Muscle of arm (tissue), 1 donor: ENCODE measurements at regions not wholly inside any gene's neighbourhood (a gene's known extent, or its start where the extent isn't known, plus 50 kb on each side); places are given as distances from the start of the nearest gene placed in this dataset.
A peak's percentile ranks its signal among the peaks of the same experiment; 100 is the strongest.
"Not testable (repeated sequence)": the region's sequence is repeated elsewhere in the genome, so short reads cannot be mapped to it uniquely, and the experiment has no call there.

Experiments used
- DNase-seq: peaks from one replicate; pipeline ENCODE4 v3.0.0-alpha.2; 2013

DNA sequence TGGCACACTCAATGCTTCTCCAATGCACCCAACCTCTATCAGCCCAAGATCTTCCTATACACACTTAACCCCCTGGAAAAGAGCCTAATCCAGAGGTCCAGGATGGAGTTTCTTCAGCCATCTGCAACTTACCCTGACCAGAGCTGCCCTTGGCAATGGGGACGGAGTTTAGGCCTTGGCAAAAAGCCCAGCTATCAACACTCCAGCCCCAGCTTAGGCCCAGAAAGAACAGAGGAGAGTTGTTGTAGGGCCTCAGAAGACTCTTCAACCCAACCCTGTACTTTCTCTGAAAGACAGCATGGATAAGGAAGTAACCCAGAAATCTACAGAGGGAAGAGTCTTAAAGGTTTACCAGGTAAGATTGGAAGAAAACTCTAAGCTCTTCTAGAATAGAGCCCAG lies 219.3 kb upstream of the PELI2 start:
- DNase-seq, result no peak

DNA sequence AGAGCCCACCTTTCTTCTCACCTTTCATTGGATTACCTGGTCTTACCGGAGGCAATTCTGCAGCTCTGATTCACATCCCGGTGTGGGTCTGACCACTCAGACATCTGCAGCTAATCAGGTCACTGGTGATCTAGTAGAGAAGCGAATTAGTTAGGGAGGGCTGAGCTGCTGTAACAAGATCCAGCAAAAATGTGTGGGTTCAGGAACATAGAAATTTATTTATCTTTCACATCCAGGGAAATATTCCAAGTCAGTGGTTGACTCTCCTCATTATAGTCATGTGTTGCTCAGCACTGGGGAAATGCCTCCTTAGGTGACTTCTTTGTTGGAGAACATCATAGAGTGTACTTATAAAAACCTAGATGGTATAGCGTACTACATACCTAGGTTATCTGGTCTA lies 218.7 kb upstream of the PELI2 start:
- no peak for DNase-seq

DNA sequence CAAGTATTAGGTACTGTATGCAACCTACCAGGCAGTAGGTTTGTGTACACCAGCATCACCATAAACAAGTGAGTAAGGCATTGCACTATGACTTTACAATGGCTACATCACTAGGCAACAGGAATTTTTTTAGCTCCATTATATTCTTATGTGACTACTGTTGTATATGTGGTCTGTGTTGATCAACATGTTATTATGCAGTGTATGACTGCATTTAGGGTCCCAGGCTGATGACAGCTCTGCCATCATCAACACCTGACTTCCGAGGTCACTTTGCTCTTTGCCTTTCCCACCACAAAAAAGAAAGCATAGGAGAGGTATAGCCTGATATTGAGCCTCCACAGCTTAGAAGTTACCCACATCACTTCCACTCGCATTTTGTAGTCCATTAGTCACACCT lies 217.5 kb upstream of the PELI2 start:
- DNase-seq, result no peak

DNA sequence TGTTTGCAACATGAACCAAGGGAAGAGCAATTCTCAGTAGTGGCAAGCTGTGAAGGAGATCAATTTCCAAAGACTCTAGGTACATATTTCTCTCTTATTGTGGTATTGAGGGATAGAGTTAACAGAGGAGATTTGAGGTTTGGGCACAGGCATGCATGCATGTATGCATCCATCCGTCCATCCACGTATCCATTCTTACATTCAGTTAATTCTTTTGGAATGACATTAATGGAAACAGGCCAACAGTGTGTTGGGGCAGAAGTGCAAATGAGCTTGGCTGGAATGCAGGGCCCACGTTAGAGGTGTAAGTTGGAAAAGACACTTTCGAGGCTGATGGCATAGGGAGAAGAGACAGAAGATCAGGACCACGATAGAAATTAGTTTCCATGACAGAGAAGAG lies 216.9 kb upstream of the PELI2 start:
- no peak for DNase-seq

DNA sequence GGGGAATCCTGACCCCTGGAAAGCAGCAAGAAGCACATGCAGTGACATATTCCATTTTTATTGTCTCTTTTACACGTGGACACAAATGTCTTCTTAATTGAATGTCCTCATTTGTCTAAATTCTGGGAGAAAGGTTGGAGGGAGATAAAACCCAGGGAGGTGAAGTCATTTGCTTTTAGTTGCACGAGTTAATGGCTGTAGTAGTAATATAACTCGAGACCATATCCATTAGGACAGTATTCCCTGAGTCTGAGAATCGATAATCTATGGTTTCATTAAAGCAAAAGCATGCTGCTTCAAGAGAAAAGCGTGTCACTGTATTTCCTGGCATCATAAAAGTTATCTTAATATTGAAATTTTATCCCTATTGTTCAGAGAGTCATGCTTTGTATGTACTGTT lies 216.0 kb upstream of the PELI2 start:
- DNase-seq, result no peak

DNA sequence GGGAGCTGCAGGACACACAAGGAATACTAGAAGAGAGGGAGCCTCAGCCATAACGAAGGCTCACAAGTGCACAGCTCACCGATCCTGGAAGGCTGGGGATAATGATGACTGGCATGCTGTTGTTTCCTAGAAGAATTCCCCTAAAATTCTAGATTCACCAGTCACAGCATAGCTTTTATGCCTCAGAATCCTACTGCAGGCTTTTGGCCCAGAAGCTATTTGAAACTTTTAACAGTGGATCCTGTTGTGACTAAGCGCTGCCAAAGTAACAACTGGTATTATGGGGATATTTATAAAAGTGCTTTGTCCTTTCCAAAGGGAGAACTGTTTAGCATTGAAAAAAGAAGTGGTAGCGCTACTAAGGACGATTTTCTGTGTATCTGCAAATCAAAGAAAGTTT lies 214.1 kb upstream of the PELI2 start:
- no peak for DNase-seq

DNA sequence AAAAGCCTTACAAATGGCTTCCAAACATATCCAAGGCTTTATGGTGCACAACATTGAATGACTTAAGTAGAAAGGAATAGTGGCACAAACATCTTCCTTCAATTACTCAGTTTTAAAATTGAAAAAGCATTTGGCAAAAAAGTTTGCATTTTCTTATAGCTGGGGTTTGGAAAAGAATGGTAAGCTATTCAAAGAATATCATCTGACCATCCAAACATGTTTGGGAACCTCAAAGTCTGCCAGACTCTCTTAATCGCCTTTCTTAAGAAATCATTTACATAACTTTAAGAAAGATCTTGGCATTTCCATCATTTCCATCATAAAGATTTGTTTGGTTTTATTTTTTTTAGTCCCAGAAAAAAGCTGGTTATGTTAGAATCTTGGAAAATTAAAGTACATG lies 210.1 kb upstream of the PELI2 start:
- DNase-seq, result no peak

DNA sequence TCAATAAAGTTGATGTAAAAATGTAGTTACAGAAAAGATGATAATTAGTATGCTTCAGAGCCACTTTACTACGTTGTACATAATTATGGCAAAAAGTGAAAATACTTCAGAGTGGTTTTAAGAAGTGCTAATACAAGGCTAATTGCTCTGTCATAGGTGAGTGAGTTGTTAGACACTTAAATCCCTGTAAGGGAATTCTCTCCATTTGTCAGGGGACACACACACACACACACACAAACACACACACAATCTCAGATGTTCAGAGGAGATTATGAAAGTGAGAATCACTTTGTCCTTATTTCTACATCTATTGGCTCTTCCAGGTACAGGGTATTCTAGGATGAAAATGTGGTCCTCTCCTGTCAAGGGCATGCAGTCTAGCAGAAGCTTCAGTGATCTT lies 208.3 kb upstream of the PELI2 start:
- no peak for DNase-seq

DNA sequence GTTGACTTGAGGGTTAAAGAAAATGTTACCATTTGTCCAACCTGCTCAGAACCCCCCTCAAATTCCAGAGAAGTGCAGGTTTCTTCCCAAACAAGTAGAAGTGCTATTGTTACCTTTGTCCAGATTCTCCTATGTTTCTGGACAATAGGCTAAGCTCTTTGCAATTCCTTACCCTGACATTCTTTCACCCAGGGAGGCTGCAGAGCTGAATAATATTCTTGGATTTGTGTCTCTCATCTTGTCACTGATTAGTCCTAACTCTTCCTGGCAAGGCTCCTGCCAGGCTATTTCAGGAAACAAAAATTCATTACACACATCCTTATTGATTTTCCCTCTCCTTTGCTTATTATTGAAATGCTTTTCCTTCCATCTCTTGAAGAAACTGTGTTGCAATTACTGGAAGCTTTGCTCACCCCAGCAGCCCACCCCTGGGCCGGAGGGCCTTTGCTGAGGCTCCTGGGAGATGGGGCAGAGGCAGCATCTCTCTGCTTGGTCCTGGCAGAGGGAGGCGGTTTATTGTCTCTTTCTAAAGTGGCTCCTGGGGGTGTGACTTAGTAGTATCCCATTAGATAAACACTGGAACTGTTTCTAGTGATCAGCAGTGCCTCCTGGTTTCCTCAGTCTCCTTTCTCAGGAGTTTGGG lies 207.5 kb upstream of the PELI2 start:
- no peak for DNase-seq

DNA sequence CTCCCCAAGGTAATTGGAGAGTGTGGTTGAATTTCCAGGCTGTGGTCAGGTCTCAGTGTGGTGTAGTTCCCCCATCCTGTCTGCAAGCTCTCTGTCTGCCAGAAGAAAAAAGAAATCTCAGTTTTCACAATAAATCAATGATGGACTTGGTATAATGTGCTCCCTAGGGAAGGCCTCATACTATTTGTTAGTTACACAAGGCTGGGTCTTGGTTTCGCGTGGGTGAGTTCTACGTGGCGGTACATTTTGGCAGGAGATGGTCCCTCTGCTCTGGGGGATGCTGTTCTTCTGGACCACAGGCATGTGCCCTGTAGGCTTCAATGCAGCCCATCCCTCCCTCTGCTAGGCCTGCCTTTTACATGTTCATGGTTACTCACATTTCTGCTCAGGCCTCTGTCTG lies 206.4 kb upstream of the PELI2 start:
- no peak for DNase-seq

DNA sequence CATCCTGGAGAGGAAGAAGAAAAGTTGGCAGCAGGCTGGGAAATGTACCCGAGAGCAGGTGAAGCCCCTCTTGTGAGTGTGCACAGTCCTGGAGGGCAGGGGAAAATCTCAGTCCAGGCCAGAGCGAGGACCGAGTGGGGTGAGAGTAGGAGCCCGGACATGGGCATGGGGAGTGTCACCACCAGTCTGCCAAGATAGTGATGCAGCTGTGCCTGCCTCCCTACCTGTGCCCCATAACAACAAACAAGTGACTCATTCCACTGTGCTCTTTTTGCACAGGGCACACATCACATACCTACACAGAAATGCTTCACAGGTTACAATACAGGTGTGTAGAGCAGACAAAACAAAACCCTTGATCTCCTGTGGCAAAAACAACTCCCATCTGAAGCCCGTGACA lies 205.9 kb upstream of the PELI2 start:
- no peak for DNase-seq

DNA sequence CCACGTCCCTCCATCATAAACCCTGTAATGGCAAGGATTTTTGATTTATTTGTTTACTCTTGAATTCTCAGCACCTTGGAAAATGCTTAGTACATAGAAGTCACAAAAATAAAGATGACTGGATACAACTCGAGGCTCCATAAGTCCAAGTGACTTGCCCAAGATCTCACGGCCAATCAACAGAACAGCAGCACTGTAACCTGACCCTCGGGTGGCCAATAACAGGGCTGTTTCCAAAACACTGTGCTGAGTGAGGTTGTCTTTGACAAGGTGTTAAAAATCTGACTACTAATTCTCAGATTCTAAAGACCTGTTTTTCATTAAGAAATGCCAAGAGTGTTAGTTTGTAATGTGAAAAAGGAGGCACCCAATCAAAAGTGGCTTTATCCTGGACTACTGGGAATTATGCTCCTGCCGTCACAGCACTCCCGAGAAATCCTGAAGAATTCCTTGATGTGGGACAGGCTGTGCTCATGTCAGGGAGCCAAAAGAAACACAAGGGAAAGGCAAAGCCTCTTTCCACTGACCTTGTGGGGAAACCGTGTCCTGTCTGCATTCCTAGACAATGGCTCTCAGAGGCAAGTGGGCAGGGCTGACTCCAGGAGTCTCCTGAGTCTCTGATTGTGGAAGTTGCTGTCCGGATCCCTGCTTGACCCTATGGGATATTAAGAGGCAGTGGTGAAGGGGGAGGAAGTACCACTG lies 204.7 kb upstream of the PELI2 start:
- no peak for DNase-seq

DNA sequence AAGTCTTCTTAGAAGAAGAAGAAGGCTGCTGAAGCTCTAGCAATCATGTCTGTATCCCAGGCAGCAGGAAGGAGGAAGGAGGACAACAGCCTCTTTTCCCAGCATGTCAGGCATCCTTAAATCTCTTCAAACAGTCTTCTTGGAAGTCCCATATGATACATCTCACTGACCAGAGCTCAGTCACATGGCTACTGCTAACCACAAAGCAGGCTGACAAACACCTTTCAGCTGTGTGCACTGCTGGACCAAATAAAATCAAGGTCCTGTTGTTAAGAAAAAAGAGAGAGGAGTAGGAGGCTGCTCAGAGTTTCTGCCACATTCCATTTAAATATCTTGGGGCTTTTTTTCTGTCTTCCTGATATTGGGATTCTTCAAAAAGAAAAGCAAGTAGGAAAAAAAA lies 203.4 kb upstream of the PELI2 start:
- DNase-seq, result no peak

DNA sequence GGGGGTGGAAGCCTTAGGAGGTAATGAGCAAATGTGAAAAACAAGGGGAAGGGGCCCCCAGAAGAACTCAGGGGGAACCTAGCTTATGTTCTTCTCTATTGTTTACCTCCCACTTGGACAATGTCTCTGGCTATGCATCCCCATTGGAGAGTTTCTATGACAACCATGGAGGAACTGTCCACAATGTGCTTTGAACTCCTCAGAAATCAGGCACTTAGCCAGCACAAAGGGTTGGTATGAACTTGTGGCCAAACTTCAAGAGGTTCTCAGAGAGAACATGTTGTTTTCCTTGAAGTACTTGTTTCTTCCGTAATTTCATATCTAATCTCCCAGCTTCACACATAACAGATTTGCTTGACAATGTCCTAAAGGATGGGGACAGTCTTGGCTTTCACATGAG lies 202.8 kb upstream of the PELI2 start:
- DNase-seq, result no peak

DNA sequence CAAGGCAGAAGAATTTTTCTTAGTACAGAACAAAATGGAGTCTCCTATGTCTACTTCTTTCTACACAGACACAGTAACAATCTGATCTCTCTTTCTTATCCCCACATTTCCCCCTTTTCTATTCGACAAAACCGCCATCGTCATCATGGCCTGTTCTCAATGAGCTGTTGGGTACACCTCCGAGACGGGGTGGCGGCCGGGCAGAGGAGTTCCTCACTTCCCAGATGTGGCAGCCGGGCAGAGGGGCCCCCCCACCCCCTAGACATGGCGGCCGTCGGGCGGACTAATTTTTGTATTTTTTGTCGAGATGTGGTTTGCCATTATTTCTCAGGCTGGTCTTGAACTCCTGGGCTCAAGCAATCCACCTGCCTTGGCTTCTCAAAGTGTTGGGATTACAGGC lies 198.4 kb upstream of the PELI2 start:
- not testable (repeated sequence) for DNase-seq

DNA sequence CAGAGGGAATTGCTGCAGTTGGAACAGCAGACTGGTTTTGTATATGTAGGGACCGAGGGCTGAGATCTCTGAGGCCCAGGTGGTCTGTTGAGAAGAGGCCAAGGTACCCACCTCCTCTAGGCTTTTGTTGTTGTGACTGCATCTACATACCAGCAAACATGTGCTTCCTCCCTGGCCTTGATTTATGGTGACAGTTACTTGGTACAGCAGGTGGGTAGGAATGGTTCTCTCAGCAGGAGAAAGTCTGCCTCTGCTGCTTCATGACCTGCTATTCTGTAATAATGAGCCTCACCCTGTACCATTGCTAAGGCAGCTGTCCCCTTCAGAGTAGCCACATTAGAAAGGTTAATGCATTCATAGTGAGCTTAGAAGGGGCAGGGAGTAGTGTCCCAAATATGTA lies 196.7 kb upstream of the PELI2 start:
- no peak for DNase-seq

DNA sequence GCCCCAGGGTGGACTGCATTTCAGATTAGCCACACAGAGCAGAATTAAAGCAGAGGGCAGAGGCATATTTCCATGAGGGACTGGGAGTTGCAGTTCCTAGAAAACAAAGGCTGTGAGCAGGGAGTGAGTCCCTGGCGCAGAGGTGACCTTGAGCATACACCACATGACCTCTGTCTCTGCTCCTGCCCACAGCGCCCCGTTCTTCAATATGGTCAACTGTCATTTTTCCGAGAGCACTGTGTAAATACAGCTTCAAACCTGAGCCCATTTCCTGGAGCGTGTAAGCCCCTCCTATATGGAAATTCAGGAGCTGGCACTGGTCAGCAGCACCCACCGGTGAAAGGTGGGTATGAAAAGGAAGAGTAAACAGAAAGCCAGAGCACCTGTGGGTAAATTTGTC lies 192.2 kb upstream of the PELI2 start:
- DNase-seq, result no peak

DNA sequence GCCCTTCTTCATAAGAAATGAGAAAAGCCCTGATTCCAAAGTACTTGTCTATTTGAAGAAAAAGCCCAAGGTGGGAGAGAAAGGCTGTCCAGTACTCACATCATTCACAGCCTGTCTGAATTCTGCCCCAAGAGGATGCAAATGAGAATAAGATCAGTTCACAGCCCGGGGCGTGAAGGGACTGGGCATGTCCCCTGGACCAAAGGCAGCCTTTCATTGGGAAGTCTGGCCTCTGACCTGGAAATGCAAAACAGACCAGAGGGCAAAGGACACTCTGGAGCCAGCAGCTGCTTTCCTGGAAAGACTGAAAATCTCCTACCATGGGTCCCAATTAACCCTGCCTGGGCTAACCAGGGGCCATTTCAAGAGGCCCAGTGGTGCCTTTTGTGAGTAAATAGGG lies 191.2 kb upstream of the PELI2 start:
- DNase-seq, result no peak

DNA sequence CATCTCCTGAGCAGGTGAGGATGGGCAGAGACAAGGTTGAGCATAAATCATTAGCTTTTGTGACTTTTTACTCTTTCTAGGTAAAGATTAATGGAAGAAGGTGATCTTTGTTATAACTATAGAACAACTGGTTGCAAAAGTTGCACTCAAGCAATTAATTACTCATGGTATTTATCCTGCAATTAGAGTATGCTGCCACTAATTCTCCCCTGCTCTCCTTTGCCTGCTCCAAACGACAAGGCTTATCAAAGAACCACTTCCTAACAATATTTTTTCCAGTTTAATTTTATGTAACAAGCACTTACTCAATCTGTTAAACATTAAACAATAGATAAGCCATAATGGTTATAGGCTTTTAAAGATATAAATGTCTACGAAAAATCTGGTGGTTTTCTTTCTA lies 189.9 kb upstream of the PELI2 start:
- DNase-seq, result no peak

DNA sequence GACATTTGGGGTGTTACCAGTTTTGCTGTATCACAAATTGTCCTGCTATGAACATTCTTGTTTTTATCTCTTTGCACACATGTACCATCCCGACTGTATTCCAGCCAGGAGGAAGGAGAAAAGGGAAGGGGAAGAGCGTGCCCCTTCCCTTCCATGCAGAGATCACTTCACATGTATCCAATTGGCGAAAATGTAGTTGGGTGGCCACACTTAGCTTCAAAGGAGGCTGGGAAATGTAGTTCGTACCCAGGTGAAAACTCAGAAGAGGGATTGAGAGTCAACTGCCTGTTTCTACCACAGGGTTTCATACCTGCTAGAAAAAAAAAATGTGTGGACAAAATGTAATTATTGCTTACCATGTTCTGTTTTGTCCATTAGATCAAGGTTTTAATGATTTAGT lies 189.1 kb upstream of the PELI2 start:
- DNase-seq, result no peak

DNA sequence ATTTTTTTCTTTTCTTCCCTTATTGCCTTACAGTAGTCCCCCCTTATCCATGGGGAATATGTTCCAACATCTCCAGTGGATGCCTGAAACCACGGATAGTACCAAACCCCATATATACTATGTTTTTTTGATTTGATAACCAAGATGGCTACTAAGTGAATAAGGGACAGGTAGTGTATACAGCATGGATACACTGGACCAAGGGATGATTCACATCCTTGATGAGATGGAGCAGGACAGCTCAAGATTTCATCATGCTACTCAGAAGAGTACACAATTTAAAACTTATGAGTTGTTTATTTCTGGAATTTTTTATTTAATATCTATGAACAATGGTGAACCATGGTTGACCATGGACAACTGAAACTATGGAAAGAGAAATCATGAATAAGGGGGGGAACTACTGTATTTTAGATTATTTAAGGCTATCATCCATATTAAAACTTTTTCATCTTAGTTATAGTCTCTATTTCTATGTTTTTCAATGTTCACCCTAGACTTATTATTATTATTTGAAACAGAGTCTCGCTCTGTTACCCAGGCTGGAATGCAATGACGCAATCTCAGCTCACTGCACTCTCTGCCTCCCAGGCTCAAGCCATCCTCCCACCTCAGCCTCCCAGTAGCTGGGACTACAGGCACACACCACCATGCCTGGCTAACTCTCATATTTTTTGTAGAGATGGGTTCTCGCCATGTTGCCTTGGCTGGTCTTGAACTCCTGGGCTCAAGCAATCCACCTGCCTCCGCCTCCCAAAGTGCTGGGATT lies 188.0 kb upstream of the PELI2 start:
- DNase-seq, result no peak

DNA sequence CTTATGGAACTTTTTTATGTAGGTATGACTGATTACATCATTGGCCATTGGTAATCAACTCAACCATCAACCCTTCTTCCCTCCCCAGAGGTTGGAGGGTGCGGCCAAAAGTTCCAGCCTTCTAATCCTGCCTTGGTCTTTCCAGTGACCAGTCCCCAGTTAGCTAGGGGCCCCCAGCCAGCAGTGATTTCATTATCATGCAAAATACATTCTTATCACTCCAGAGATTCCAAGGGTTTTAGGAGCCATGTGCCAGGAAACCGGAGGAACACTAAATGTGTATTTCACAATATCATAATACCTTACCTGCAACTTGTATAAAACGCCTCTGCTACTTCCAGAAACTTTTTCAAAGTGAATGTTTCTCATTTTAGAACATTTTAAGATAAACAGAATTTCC lies 181.5 kb upstream of the PELI2 start:
- no peak for DNase-seq

DNA sequence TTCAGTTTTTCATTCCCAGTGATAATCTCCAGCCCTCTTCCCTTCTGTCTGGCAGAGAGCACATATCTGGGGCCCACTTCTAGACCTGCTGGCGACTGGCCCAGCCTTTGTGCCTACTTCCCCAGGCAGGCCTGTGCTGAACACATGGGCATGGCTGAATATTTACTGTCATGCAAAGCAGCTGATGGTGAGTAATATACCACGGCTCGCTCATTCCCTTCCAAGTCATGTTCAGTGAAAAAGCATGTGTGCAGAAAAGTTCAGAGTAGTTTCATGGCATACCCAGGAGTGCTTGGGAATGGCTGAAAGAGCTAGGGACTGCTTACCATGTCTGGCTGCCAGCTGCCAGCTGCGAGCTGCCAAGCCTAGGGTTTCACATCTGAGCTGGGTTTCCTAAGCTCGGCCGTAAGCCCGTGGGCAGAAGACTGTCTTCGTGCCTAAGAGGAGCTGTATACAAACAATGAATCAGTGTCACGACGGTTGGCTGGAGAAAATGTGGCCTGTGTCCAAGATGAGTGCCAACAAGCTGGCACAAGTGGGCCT lies 179.9 kb upstream of the PELI2 start:
- peak; percentile 22 for DNase-seq
